GM12892 (cell line): ENCODE measurements at regions not wholly inside any gene's neighbourhood (a gene's known extent, or its start where the extent isn't known, plus 50 kb on each side); places are given as distances from the start of the nearest gene placed in this dataset.
"Not testable (repeated sequence)": the region's sequence is repeated elsewhere in the genome, so short reads cannot be mapped to it uniquely, and the experiment has no call there.

Experiments
- DNase-seq: peaks from one replicate; pipeline ENCODE4 v3.0.0; 2011; ENCODE audit not compliant: insufficient read length
- FAIRE-seq: peaks from 2 replicates; lab custom pipeline; 2011; peaks lifted over from hg19 to GRCh38; lab: Jason Lieb, UNC
- POLR2A ChIP-seq: IDR thresholded peaks from 2 replicates; pipeline ENCODE4 v1.6.1; 2011; ENCODE audit warnings: low read depth, low read length, control low read depth
- POLR2AphosphoS5 ChIP-seq: IDR thresholded peaks from 2 replicates; pipeline ENCODE4 v1.6.1; 2011; ENCODE audit warnings: low read depth, low read length, control low read depth
- TAF1 ChIP-seq: IDR thresholded peaks from 2 replicates; pipeline ENCODE4 v1.6.1; 2011; ENCODE audit warnings: low read depth, mild to moderate bottlenecking, control low read depth, low read length, borderline replicate concordance

- FAIRE-seq (no peak), DNase-seq (no peak)
- no peak for TF ChIP-seq POLR2AphosphoS5
- TF ChIP-seq TAF1 = no peak
- TF ChIP-seq POLR2A = no peak
These were observed 125.5 kb downstream of the MC4R start for GRCh38 chr18:60247103-60247502.

DNA sequence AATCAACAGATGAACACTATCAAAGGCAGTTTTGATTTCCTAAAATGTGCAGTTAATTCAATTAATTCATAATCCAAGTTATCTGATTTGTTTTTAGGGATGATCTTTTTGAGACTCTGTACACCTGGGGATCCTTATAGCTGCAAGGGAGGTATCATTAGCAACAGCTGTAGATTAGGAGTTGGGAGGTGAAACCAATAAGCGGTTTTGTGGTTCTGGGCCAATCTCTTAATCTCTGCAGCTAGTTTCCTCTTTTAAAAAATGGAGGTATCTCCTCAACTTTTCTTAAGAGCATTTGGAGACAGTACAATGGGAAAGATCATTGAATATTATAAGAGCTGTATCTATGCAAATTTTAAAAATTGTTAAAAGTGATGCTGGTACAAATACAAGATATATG, 126.0 kb downstream of the MC4R start:
- TF ChIP-seq POLR2A (no peak), POLR2AphosphoS5 (no peak), TAF1 (no peak)
- no peak for FAIRE-seq
- DNase-seq = no peak

- DNase-seq = no peak
- FAIRE-seq = no peak
- no peak for TF ChIP-seq POLR2A
- no peak for TF ChIP-seq TAF1
- TF ChIP-seq POLR2AphosphoS5 = no peak
These were observed 127.5 kb downstream of the MC4R start for GRCh38 chr18:60245096-60245495.

GRCh38 chr18:60239024-60239710, 133.4 kb downstream of the MC4R start:
- peak; percentile 44 for FAIRE-seq
- DNase-seq = not testable (repeated sequence)

- DNase-seq (no peak), FAIRE-seq (no peak)
- TF ChIP-seq TAF1 (no peak), POLR2AphosphoS5 (no peak), POLR2A (no peak)
These were observed 137.4 kb downstream of the MC4R start for GRCh38 chr18:60235164-60235563.

DNA sequence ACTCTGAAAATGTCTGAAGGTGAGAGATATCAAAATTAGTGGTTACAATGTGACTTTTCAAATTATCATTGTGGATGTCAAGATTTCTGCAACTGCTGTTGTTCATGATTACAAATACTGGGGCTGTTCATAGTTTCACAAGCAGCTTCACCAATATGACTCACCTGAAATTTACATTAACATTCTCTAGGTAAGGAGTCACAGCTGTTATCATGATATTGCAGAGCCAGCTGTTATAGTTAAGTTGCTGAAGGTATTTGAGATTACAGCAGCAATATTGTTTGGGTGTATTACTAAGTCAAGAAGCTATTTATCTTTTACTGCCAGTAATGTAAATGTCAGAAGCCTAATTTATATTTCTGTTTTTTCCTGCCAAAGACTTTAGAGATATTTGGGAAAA, 140.0 kb downstream of the MC4R start:
- DNase-seq = no peak
- no peak for TF ChIP-seq POLR2A
- TF ChIP-seq POLR2AphosphoS5 = no peak
- no peak for TF ChIP-seq TAF1
- FAIRE-seq = no peak

GRCh38 chr18:60228609-60229595, 143.7 kb downstream of the MC4R start:
- DNase-seq = no peak
- no peak for TF ChIP-seq POLR2A
- no peak for TF ChIP-seq POLR2AphosphoS5
- no peak for TF ChIP-seq TAF1
- FAIRE-seq = no peak

- TF ChIP-seq POLR2AphosphoS5 (no peak), TAF1 (no peak), POLR2A (no peak)
- DNase-seq (no peak), FAIRE-seq (no peak)
These were observed 157.1 kb downstream of the MC4R start for GRCh38 chr18:60215432-60215831.

DNA sequence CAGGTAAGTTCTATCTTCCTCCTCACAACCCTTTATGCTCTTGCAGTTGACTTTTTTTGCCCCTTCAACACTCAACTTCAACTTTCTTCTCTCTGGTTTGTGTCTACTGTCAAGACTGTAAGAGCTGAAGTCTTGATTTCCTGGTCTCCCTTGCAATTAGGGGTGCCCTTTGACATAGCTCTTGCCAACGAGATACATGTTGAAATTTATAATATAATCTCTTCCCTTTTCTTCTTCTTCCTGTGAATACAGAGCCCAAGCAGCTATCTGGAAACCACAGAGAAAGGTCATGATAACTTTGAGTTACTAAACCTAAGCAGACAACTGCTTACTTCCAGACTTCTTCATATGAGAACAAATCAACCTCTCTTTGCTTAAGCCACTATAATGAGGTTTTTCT, 163.5 kb downstream of the MC4R start:
- DNase-seq (no peak), FAIRE-seq (no peak)

GRCh38 chr18:60202708-60203107, 169.9 kb downstream of the MC4R start:
- FAIRE-seq (no peak), DNase-seq (no peak)
- TF ChIP-seq POLR2A (no peak), POLR2AphosphoS5 (no peak), TAF1 (no peak)

More for the DNA sequence above, 163.5 kb downstream of the MC4R start:
- TF ChIP-seq POLR2AphosphoS5 (no peak), TAF1 (no peak), POLR2A (no peak)

- DNase-seq (no peak), FAIRE-seq (no peak)
- TF ChIP-seq TAF1 = no peak
- TF ChIP-seq POLR2A = no peak
- no peak for TF ChIP-seq POLR2AphosphoS5
These were observed 172.0 kb downstream of the MC4R start for GRCh38 chr18:60200558-60200957.
